ENCODE measurements at regions not wholly inside any gene's neighbourhood (a gene's known extent, or its start where the extent isn't known, plus 50 kb on each side); places are given as distances from the start of the nearest gene placed in this dataset.

DNA sequence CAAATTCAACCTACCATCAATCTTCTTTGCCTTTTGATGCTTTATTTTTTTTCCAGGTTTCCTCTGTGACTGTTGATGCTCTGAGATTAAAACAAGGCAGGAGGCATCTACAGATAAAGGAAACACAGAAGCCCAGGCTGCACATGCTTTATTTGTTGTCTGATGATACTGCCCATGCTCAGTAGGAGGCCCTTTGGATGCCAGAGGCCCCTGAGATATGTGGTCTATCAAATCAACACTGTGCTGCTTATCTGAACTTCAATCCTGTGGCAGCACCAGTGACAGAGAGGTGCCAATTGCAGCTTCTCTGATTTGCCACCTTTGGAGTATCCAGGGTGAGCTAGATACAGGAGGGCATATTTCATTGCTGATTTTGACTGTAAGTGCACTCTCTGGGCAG is 571.3 kb upstream of the TBX3 start (continued):
- TF ChIP-seq SMC3 (IDR thresholded peaks at IDR 0.05; ENCODE audit: low read depth, low read length), result no peak
- TF ChIP-seq JUND (IDR thresholded peaks at IDR 0.05), result no peak
- TF ChIP-seq, protein P1, sequence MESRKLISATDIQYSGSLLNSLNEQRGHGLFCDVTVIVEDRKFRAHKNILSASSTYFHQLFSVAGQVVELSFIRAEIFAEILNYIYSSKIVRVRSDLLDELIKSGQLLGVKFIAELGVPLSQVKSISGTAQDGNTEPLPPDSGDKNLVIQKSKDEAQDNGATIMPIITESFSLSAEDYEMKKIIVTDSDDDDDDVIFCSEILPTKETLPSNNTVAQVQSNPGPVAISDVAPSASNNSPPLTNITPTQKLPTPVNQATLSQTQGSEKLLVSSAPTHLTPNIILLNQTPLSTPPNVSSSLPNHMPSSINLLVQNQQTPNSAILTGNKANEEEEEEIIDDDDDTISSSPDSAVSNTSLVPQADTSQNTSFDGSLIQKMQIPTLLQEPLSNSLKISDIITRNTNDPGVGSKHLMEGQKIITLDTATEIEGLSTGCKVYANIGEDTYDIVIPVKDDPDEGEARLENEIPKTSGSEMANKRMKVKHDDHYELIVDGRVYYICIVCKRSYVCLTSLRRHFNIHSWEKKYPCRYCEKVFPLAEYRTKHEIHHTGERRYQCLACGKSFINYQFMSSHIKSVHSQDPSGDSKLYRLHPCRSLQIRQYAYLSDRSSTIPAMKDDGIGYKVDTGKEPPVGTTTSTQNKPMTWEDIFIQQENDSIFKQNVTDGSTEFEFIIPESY (IDR thresholded peaks at IDR 0.05; ENCODE audit: borderline replicate concordance, low read depth), result no peak
- no peak for TF ChIP-seq TAF1 (IDR thresholded peaks at IDR 0.05; ENCODE audit: borderline replicate concordance, low read depth, low read length)
- TF ChIP-seq RFX5 (IDR thresholded peaks at IDR 0.05; ENCODE audit: low read length), result no peak
- no peak for TF ChIP-seq FOSL2 (IDR thresholded peaks at IDR 0.05; ENCODE audit: borderline replicate concordance, low read depth)
- TF ChIP-seq SIN3A (IDR thresholded peaks at IDR 0.05; ENCODE audit: borderline replicate concordance, low read depth, low read length), result no peak
- TF ChIP-seq, protein P2, sequence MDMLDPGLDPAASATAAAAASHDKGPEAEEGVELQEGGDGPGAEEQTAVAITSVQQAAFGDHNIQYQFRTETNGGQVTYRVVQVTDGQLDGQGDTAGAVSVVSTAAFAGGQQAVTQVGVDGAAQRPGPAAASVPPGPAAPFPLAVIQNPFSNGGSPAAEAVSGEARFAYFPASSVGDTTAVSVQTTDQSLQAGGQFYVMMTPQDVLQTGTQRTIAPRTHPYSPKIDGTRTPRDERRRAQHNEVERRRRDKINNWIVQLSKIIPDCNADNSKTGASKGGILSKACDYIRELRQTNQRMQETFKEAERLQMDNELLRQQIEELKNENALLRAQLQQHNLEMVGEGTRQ (IDR thresholded peaks at IDR 0.05; ENCODE audit: borderline replicate concordance, low read depth, low read length), result no peak
- no peak for TF ChIP-seq GABPA (IDR thresholded peaks at IDR 0.05; ENCODE audit: low read depth)
- no peak for TF ChIP-seq CTCF (IDR thresholded peaks at IDR 0.05)
- TF ChIP-seq TCF12 (IDR thresholded peaks at IDR 0.05), result no peak
- TF ChIP-seq, protein P3, sequence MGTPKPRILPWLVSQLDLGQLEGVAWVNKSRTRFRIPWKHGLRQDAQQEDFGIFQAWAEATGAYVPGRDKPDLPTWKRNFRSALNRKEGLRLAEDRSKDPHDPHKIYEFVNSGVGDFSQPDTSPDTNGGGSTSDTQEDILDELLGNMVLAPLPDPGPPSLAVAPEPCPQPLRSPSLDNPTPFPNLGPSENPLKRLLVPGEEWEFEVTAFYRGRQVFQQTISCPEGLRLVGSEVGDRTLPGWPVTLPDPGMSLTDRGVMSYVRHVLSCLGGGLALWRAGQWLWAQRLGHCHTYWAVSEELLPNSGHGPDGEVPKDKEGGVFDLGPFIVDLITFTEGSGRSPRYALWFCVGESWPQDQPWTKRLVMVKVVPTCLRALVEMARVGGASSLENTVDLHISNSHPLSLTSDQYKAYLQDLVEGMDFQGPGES (IDR thresholded peaks at IDR 0.05; ENCODE audit: low read depth, low read length), result no peak
- peak; percentile 83 for TF ChIP-seq GATA2 (CRISPR knock-in tag; IDR thresholded peaks at IDR 0.05)
- no peak for TF ChIP-seq MEF2A (IDR thresholded peaks at IDR 0.05; ENCODE audit: borderline replicate concordance, low read depth)

DNA sequence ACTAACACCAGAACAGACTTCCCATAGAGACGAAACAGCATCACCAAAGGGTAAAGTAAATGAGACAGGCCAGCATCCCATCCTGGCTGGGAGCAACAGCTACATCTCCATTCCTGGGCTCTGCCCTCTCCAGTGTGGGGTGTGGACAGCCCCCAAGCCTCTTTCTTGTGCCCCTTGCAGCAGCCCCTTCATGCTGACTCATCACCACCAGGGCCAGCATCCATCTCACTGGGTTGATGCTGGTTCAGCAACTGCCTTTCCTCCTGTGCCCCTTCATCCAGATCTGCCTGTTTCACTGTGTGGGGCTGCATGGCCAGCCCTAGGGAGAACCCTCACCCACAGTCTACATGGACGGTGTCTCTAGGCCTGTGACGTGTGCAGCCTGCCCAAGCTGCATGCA is 569.1 kb upstream of the TBX3 start:
- CTCF ChIA-PET, result interaction anchor here (1.1 kb wide), 1 partner anchor 90 kb away, joined by 3 read pairs; no protein-coding TSS in a partner anchor
- Histone ChIP-seq H2AFZ (ENCODE audit: low read depth) (no peak overlapping the region), H3K27ac (ENCODE audit: low read depth in 2 of 2, low read length in 1 of 2) (no peak overlapping the region), H3K9ac (no peak overlapping the region), H3K4me3 (ENCODE audit: low read depth in 2 of 2, low read length in 1 of 2) (no peak overlapping the region), H4K20me1 (ENCODE audit: insufficient read depth) (no peaks in the 10 kb centered on the region), H3K79me2 (ENCODE audit: insufficient read depth) (no peaks in the 10 kb centered on the region), H3K4me1 (ENCODE audit: control insufficient read depth in 1 of 2, insufficient read depth in 2 of 2, low read depth in 1 of 2, low read length in 1 of 2) (peaks cover 0 to 15% of the 10 kb centered on the region in 2 experiments; a peak in 2 of 4 replicates), H3K9me3 (no peaks in the 10 kb centered on the region), H3F3A (replicated peaks; ENCODE audit: insufficient read depth) (no peaks in the 10 kb centered on the region), H3K9me2 (no peaks in the 10 kb centered on the region), H3K4me2 (no peak overlapping the region), H3K36me3 (replicated peaks in 1 of 2; ENCODE audit: control insufficient read depth in 1 of 2, insufficient read depth in 2 of 2, low read length in 1 of 2) (no peaks in the 10 kb centered on the region), H3K27me3 (ENCODE audit: insufficient read depth) (no peaks in the 10 kb centered on the region)
- DNase-seq, result no peak
- whole genome bisulfite sequencing (ENCODE audit: low lambda C conversion rate), result 83% methylated on average over 3 of the region's 3 CpGs
- POLR2A ChIA-PET, result no interaction called here
- no peak for TF ChIP-seq REST (IDR thresholded peaks at IDR 0.05; ENCODE audit: low read depth, low read length)
- TF ChIP-seq SMC3 (IDR thresholded peaks at IDR 0.05; ENCODE audit: low read depth, low read length), result no peak
- no peak for TF ChIP-seq MXI1 (IDR thresholded peaks at IDR 0.05; ENCODE audit: low read depth, low read length)
- no peak for TF ChIP-seq JUND (IDR thresholded peaks at IDR 0.05)
- TF ChIP-seq, protein P1 (IDR thresholded peaks at IDR 0.05; ENCODE audit: borderline replicate concordance, low read depth), result no peak
- TF ChIP-seq FOSL2 (IDR thresholded peaks at IDR 0.05; ENCODE audit: borderline replicate concordance, low read depth), result no peak
- no peak for TF ChIP-seq RCOR1 (IDR thresholded peaks at IDR 0.05; ENCODE audit: low read length)
- TF ChIP-seq FOXJ3 (CRISPR knock-in tag; IDR thresholded peaks at IDR 0.05), result no peak
- no peak for TF ChIP-seq EZH2phosphoT487 (IDR thresholded peaks at IDR 0.05; ENCODE audit: borderline replicate concordance, low read depth)

Measured in SK-N-SH (cell line).